Osteocyte (in vitro differentiated cells): ENCODE measurements at regions not wholly inside any gene's neighbourhood (a gene's known extent, or its start where the extent isn't known, plus 50 kb on each side); places are given as distances from the start of the nearest gene placed in this dataset.

Experiments used
- DNase-seq: peaks from one replicate; pipeline ENCODE4 v3.0.0; 2021; ENCODE audit warnings: mixed read lengths; ENCODE audit not compliant: unreplicated experiment; ENCODE audit errors: extremely low spot score
- H3K27ac Mint-ChIP-seq: one replicate; pipeline ENCODE4 v1.8.0; 2021; ENCODE audit warnings: mild to moderate bottlenecking, mixed read lengths; ENCODE audit not compliant: unreplicated experiment
- H3K27me3 Mint-ChIP-seq: one replicate; pipeline ENCODE4 v1.8.0; 2021; ENCODE audit warnings: mixed read lengths; ENCODE audit not compliant: unreplicated experiment
- H3K36me3 Mint-ChIP-seq: one replicate; pipeline ENCODE4 v1.8.0; 2021; ENCODE audit warnings: mixed read lengths; ENCODE audit not compliant: unreplicated experiment
- H3K4me1 Mint-ChIP-seq: one replicate; pipeline ENCODE4 v1.8.0; 2021; ENCODE audit warnings: mixed read lengths; ENCODE audit not compliant: unreplicated experiment
- H3K4me3 Mint-ChIP-seq: one replicate; pipeline ENCODE4 v1.8.0; 2021; ENCODE audit warnings: mild to moderate bottlenecking, moderate library complexity, mixed read lengths; ENCODE audit not compliant: unreplicated experiment
- H3K9me3 Mint-ChIP-seq: one replicate; pipeline ENCODE4 v1.8.0; 2021; ENCODE audit warnings: mixed read lengths; ENCODE audit not compliant: unreplicated experiment
- TF ChIP-seq, protein P1 (sequence below): fragments of 200-600 bp; sonication (generic); IDR thresholded peaks from 2 replicates; pipeline ENCODE4 v1.5.0; 2021; ENCODE audit warnings: antibody characterized with exemption, mild to moderate bottlenecking, moderate library complexity

DNA sequence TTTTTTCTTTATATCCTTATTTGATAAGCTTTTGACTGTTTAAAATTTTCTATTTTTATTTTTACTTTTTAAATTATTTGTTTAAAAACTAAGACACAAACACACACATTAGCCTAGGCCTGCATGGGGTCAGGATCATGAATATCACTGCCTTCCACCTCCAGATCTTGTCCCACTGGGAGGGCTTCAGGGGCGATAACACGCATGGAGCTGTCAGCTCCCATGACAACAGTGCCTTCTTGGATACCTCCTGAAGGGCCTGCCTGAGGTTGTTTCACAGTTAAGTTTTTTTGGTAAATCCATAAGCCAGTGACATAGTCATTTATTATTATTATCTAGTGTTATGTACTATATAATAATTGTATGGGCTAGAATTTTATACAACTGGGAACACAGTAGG is 85.4 kb upstream of the FAT1 start:
- no peak overlapping the region for H3K27ac Mint-ChIP-seq
- H3K9me3 Mint-ChIP-seq: peaks cover 5% of the 10 kb centered on the region
- H3K4me1 Mint-ChIP-seq: peaks cover 13% of the 10 kb centered on the region
- no peak for DNase-seq
- H3K4me3 Mint-ChIP-seq: no peak overlapping the region
- no peaks in the 10 kb centered on the region for H3K36me3 Mint-ChIP-seq
- TF ChIP-seq, protein P1, sequence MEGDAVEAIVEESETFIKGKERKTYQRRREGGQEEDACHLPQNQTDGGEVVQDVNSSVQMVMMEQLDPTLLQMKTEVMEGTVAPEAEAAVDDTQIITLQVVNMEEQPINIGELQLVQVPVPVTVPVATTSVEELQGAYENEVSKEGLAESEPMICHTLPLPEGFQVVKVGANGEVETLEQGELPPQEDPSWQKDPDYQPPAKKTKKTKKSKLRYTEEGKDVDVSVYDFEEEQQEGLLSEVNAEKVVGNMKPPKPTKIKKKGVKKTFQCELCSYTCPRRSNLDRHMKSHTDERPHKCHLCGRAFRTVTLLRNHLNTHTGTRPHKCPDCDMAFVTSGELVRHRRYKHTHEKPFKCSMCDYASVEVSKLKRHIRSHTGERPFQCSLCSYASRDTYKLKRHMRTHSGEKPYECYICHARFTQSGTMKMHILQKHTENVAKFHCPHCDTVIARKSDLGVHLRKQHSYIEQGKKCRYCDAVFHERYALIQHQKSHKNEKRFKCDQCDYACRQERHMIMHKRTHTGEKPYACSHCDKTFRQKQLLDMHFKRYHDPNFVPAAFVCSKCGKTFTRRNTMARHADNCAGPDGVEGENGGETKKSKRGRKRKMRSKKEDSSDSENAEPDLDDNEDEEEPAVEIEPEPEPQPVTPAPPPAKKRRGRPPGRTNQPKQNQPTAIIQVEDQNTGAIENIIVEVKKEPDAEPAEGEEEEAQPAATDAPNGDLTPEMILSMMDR: no peak
- no peaks in the 10 kb centered on the region for H3K27me3 Mint-ChIP-seq

DNA sequence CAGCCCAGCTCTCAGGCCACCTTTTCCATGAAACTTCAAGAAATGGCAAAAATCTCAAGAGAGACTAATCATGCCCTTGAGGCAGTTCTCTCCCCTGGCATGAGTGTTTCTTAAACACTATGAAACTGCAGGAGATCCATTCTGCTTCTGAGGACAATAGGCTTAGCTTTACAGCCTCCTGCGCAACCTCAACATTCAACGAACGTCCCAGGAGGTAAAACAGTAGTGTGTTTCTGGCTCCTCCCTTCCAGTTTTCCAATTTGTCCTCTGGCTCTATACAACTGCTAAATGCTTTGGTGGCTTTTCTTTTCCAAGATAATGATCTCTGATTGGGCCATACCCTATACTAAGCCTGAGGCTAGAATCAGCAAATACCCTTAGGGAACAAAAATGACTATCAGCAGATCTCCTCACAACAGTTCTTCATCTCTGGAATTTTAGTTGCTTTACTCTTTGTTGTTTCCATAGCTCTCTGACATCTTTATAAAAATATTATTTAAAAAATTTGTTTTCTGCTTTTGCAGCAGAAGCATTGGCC is 87.0 kb upstream of the FAT1 start:
- TF ChIP-seq, protein P1: no peak
- Mint-ChIP-seq H3K36me3 (no peaks in the 10 kb centered on the region), H3K27ac (no peak overlapping the region), H3K4me1 (peaks cover 13% of the 10 kb centered on the region), H3K27me3 (no peaks in the 10 kb centered on the region), H3K9me3 (peaks cover 5% of the 10 kb centered on the region), H3K4me3 (no peak overlapping the region)
- no peak for DNase-seq

DNA sequence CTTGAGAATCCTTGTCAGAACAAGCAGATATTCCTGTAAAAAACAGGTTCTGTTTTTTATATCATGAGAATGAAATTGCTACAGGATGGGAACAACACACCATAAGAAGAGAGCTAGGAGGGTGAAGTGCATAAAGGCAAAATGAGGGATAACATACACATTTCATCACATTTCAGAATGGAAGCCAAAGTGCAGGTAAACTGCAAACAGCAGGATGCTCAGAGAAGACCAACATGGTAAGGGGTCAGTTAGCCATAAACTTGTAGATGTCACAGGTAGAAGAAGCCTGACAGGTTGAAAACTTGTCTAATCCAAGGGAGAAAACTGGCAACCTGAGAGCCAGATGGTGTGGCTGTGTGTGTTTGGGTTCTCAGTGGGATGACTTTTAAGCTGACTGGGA is 88.9 kb upstream of the FAT1 start:
- Mint-ChIP-seq H3K27ac (no peak overlapping the region), H3K4me3 (no peak overlapping the region), H3K9me3 (peaks cover 5% of the 10 kb centered on the region), H3K4me1 (peaks cover 5% of the 10 kb centered on the region), H3K36me3 (no peaks in the 10 kb centered on the region), H3K27me3 (no peaks in the 10 kb centered on the region)
- TF ChIP-seq, protein P1: no peak
- no peak for DNase-seq

DNA sequence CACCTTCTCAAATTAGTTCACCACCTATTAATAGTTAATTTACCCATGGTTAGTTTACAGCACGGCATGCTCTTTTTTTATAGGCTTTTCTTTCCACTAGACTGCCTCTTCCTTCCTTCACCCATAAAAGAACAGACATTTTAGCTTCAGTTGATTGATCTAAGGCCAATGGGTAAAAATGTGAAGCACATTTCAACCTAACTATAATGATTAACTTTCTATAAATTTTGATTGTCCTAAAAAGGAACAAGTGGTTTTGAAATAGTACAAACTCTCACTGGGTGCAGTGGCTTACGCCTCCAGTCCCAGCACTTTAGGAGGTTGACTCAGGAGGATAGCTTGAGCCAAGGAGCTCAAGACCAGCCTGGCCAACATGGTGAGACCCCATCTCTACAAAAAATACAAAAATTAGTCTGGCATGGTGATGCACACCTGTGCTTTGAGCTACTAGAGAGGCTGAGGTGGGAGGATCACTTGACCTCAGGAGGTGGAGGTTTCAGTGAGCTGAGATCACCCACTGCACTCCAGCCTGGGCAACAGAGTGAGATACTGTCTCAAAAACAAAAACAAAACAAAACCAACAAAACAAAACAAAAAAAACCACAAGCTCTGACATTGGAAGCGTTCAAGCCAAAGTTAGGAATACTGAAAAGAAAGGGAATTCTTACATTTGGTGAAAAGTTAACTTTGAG is 89.9 kb upstream of the FAT1 start:
- H3K4me1 Mint-ChIP-seq: peaks cover 1% of the 10 kb centered on the region
- H3K36me3 Mint-ChIP-seq: no peaks in the 10 kb centered on the region
- H3K9me3 Mint-ChIP-seq: peaks cover 5% of the 10 kb centered on the region
- no peak overlapping the region for H3K27ac Mint-ChIP-seq
- DNase-seq: no peak
- TF ChIP-seq, protein P1: no peak
- H3K4me3 Mint-ChIP-seq: no peak overlapping the region
- no peaks in the 10 kb centered on the region for H3K27me3 Mint-ChIP-seq

DNA sequence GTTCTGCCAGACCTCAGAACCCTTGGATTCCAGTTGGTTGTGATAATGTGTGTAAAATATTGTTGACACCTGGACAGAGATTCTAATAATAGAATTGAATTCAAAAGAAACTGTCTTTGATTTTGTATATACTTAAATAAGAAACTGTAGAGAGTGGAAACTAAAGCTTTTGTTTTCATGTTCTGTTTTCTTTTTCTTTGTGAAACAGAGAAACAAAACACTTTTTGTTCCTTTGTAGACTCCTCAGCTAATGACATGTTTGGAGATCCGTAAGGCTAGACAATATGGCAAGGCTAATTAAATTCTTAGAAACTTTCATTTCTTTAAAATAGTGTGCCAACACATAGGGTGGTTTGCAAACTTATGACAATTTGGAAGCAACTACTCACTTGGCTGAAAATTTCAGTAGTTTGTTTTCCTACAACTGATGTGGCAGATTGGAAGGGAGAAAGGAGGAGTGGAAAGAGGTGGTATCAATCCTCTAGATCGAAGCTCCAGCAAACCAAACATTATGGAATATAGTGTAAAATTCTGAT is 90.9 kb upstream of the FAT1 start:
- TF ChIP-seq, protein P1: no peak
- no peaks in the 10 kb centered on the region for H3K27me3 Mint-ChIP-seq

More for the DNA sequence above, 90.9 kb upstream of the FAT1 start:
- Mint-ChIP-seq H3K4me1 (no peaks in the 10 kb centered on the region), H3K27ac (no peak overlapping the region), H3K4me3 (no peak overlapping the region), H3K9me3 (peaks cover 5% of the 10 kb centered on the region), H3K36me3 (no peaks in the 10 kb centered on the region)
- no peak for DNase-seq
